Muscle layer of duodenum (tissue), 2 donors: ENCODE measurements at regions not wholly inside any gene's neighbourhood (a gene's known extent, or its start where the extent isn't known, plus 50 kb on each side); places are given as distances from the start of the nearest gene placed in this dataset.

Experiments
- H3K27ac ChIP-seq: one replicate; pipeline ENCODE4 v1.7.0; 2013; ENCODE audit warnings: mild to moderate bottlenecking, low read length
- H3K27me3 ChIP-seq: one replicate; pipeline ENCODE4 v1.7.0; 2013; ENCODE audit warnings: low read depth, mild to moderate bottlenecking, control low read depth, low read length
- H3K36me3 ChIP-seq, 2 donors: one replicate each; pipeline ENCODE4 v1.7.0; 2013; ENCODE audit warnings: low read length in 2 of 2, control low read depth in 1 of 2, mild to moderate bottlenecking in 1 of 2; ENCODE audit not compliant: insufficient read depth in 2 of 2, control insufficient read depth in 1 of 2
- H3K4me1 ChIP-seq, 2 donors: one replicate each; pipeline ENCODE4 v1.7.0; 2013; ENCODE audit warnings: low read length in 2 of 2, mild to moderate bottlenecking in 2 of 2, control low read depth in 1 of 2, moderate library complexity in 1 of 2; ENCODE audit not compliant: insufficient read depth in 2 of 2, control insufficient read depth in 1 of 2
- H3K4me3 ChIP-seq, 2 donors: one replicate each; pipeline ENCODE4 v1.7.0; 2013; ENCODE audit warnings: low read length in 2 of 2, low read depth in 1 of 2, mild to moderate bottlenecking in 1 of 2
- H3K9me3 ChIP-seq, 2 donors: one replicate each; pipeline ENCODE4 v1.7.0; 2013; ENCODE audit warnings: low read length in 2 of 2, control low read depth in 1 of 2, mild to moderate bottlenecking in 1 of 2; ENCODE audit not compliant: control insufficient read depth in 1 of 2
- donor health status: healthy.

DNA sequence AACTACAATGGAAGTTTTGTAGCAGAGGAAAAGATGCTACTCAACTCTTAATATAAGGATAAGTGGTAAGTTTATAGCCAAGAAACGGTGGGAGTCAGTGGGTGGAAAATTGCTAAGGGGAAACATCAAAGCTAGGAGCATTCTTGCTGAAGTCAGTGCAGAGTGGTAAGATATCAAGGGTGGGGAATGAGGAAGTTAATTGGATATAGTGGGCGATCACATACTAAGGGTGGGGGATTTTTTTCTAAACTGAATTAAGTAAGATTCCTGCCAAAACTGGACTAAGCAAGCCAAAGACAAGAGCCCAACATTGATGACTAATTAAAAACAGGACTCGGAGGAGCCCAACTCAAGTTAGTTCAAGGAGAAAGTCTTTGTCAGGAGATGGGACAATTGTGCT is 525.4 kb downstream of the CCDC85A start:
- H3K4me3 ChIP-seq: no peak overlapping the region
- H3K27ac ChIP-seq: no peak overlapping the region
- no peaks in the 10 kb centered on the region for H3K36me3 ChIP-seq
- H3K4me1 ChIP-seq: no peaks in the 10 kb centered on the region
- no peaks in the 10 kb centered on the region for H3K9me3 ChIP-seq
- no peaks in the 10 kb centered on the region for H3K27me3 ChIP-seq

DNA sequence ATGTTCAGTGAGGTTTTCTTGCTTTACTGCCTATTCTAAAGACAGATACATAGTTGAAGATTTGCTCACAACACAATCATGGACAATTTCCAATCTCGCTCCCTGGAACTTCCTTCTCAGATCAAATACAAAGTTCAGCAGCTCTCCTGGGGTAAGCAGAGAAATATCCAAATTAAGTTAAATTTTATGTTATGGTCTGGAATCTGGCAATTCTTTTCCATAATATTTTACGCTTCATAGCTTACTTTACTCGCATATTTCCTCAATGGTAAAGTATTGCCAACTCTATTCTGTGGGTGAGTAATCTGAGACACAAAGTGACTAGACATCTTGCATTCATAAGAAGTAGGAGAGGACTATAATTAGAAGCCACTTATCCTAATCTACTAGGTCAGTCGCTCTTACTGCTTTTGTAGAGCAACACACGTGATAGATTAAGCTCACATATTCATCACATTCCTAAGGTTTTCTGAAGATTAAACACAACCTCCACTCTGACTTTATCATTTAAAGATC is 529.4 kb downstream of the CCDC85A start:
- Histone ChIP-seq H3K4me3 (no peak overlapping the region), H3K27me3 (no peaks in the 10 kb centered on the region), H3K36me3 (no peaks in the 10 kb centered on the region), H3K4me1 (no peaks in the 10 kb centered on the region), H3K9me3 (no peaks in the 10 kb centered on the region), H3K27ac (no peak overlapping the region)

DNA sequence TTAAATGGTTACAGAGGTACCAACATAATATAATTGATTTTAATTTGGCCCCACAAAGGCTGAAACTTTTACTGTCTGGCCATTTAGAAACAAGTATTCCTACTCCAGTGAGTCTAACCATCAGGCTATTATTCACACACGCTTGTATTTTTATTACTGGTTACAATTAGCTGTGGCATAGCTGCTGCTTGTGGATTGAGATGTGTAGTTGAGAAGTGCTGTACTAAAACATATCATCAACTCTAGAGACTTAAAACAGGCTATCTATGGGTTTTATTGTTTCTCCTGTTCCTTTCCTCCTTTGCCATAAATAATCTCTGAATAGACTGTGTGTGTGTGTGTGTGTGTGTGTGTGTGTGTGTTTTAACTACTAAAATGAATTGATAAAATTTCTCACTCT is 530.2 kb downstream of the CCDC85A start:
- H3K27me3 ChIP-seq: no peaks in the 10 kb centered on the region
- H3K4me1 ChIP-seq: no peaks in the 10 kb centered on the region
- no peak overlapping the region for H3K4me3 ChIP-seq
- no peaks in the 10 kb centered on the region for H3K36me3 ChIP-seq
- no peaks in the 10 kb centered on the region for H3K9me3 ChIP-seq
- no peak overlapping the region for H3K27ac ChIP-seq

DNA sequence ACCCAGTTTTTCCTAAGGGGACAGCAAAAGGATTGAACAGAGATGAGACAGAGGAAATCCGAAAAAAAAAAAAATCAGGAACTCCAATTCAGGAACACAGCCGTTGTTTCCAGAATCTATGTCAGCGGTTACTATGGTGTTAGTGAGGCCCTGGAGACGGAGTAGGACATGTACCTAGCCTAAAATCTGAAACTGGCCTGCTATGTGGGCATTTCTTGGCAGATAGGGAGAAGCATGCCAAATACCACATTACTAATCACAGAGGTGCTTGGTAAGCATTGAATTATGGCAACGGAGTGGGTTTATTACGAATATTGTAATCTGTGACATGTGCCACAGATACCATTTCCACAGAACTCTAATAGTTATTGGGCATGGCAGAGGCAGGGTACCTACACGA is 530.6 kb downstream of the CCDC85A start:
- no peak overlapping the region for H3K4me3 ChIP-seq
- H3K9me3 ChIP-seq: no peaks in the 10 kb centered on the region
- H3K27me3 ChIP-seq: no peaks in the 10 kb centered on the region
- H3K4me1 ChIP-seq: no peaks in the 10 kb centered on the region
- H3K27ac ChIP-seq: no peak overlapping the region
- no peaks in the 10 kb centered on the region for H3K36me3 ChIP-seq

DNA sequence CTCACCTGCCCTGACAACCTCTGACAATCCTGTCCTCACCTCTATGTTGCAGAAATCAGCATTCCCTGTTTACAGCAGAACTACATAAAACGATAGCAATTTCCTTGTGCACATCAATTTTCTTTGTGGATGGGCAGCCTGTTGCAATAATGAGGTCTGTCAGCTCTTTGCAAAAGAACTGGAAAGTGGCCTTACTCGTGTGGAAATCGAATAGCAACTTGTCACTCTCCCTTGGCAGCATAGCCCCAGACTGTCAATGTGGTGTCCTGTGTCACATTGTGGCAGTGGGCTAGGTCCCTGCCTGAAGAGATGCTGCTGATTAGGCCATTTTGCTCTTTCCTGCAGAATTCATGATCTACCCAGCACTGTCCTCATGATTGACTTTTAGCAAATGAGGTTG is 531.9 kb downstream of the CCDC85A start:
- no peaks in the 10 kb centered on the region for H3K27me3 ChIP-seq
- no peaks in the 10 kb centered on the region for H3K9me3 ChIP-seq
- no peak overlapping the region for H3K27ac ChIP-seq
- no peak overlapping the region for H3K4me3 ChIP-seq
- H3K4me1 ChIP-seq: no peaks in the 10 kb centered on the region
- no peaks in the 10 kb centered on the region for H3K36me3 ChIP-seq

DNA sequence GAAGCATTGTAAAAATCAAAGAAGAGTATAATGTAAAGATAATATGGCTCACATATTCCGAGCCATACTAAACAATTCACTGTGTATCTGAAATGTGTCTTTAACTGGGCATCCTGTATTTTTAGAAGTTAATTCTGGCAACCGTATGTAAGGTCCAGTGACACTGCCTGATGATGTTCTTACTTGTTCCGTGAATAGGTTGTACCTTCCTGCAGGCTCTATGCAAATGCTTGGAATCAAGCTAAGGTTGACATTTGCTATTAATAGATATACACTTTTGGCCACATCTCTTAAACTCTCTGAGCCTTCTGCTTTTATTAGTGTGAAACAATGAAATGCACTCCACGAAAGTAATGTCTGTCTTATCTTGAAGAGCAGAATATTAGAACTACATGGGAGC is 534.6 kb downstream of the CCDC85A start:
- no peak overlapping the region for H3K27ac ChIP-seq
- no peak overlapping the region for H3K4me3 ChIP-seq
- H3K4me1 ChIP-seq: no peaks in the 10 kb centered on the region
- H3K9me3 ChIP-seq: no peaks in the 10 kb centered on the region
- no peaks in the 10 kb centered on the region for H3K36me3 ChIP-seq
- H3K27me3 ChIP-seq: no peaks in the 10 kb centered on the region

DNA sequence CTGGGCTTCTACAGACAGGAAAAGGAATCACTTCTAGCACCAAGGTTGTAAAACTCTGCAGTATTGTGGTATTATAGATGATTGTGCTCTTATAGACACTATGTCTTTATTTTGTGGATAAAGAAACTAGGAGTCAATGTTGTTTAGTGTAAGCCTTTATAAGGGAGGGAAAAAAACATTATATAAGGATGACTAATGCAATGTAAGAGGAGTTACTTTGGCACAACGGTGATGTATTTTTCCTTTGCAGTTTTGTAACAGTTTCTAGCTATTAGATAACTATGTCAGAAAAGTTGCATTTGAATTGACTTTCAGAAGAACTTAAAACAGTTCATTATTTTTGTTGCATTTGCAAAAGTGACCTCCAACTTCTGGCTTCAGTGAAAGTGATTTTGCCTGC is 545.4 kb downstream of the CCDC85A start:
- Histone ChIP-seq H3K9me3 (peaks cover 0 to 13% of the 10 kb centered on the region in 2 donors), H3K27me3 (no peaks in the 10 kb centered on the region), H3K4me3 (no peak overlapping the region), H3K27ac (no peak overlapping the region), H3K36me3 (no peaks in the 10 kb centered on the region), H3K4me1 (no peaks in the 10 kb centered on the region)

DNA sequence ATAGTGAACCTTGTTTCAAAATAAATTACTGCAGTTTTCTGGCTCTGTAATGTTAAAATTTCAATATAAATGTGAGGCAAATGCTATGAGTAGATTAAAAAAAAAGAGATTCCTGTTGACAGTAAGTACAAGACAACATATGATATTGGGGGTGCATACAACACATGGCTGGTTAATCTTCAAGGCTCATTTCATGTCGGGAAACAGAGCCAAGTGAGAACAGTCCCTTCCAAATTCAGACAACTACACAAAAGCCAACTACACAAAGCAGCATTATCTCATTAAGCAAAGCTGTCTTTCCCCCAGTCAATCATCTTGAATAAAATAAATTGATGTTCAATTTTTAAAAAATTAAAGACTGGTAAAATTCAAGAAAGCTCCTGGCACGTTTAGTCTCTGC is 549.2 kb downstream of the CCDC85A start:
- H3K27ac ChIP-seq: no peak overlapping the region
- H3K4me1 ChIP-seq: no peaks in the 10 kb centered on the region
- H3K9me3 ChIP-seq: peaks cover 0 to 5% of the 10 kb centered on the region in 2 donors
- no peaks in the 10 kb centered on the region for H3K36me3 ChIP-seq
- H3K4me3 ChIP-seq: no peak overlapping the region
- no peaks in the 10 kb centered on the region for H3K27me3 ChIP-seq

DNA sequence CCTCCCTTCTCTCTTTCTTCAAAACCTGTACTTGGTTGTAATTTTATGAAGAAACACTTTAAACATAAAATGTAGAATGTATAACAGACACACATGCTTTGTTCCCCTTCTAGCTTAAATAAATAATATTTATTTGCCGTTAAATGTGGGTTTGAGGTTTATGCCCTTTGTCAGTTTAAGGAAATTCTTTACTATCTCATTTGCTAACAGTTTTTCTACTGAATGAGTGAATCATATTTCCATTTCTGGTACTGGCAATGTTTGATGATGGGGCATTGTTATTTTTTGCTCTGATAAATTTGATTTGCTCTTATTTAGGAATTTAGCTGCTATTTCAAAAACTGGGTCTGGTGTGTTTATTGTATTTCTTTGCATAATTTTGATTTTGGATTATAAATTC is 555.6 kb downstream of the CCDC85A start:
- Histone ChIP-seq H3K36me3 (no peaks in the 10 kb centered on the region), H3K9me3 (peaks cover 0 to 5% of the 10 kb centered on the region in 2 donors), H3K4me3 (no peak overlapping the region), H3K27me3 (no peaks in the 10 kb centered on the region), H3K27ac (no peak overlapping the region), H3K4me1 (no peaks in the 10 kb centered on the region)

DNA sequence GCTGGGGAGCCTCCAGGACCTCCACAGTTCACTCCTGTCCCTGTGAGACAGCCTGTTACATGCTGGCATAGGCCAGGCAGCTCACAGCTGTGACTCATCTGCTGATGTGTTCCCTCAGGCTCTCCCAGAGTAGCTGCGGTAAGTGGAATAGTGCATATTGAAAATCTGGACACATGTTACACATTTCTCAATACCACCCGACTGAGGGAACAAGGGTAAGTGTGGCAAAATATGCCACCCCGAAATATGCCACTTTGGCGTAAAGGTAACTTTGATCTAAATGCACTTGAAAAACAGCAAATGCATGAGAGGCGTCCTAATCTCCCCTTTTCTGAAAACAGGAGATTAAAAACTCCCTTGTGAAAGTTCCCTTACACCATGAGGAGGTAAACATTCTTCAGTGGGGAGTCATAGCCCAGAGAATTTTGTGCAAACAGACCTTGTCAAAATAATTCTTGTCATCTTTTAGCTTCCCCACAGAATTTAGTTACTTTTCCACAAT is 557.9 kb downstream of the CCDC85A start:
- Histone ChIP-seq H3K27ac (no peak overlapping the region), H3K36me3 (no peaks in the 10 kb centered on the region), H3K4me3 (no peak overlapping the region), H3K4me1 (no peaks in the 10 kb centered on the region), H3K27me3 (no peaks in the 10 kb centered on the region), H3K9me3 (no peaks in the 10 kb centered on the region)

DNA sequence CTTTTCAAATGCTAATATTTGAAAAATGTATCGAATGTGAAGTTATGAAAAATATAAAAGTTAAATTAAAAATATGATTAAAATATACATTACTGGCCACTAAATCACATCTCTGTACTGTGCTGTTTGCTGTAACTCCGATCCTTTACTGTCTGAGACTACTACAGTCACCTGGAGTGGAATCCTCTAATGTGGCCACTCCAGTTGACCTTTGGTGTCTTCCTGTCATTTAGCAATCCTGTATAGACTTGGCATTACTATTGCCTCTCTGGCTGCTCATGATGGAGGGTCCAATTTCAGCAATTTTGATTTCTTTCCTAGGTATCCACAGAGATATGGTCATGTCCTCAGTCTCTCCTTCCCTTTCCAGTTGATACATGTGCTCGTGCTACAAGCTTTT is 560.0 kb downstream of the CCDC85A start:
- Histone ChIP-seq H3K4me3 (no peak overlapping the region), H3K4me1 (no peaks in the 10 kb centered on the region), H3K27me3 (no peaks in the 10 kb centered on the region), H3K9me3 (no peaks in the 10 kb centered on the region), H3K36me3 (no peaks in the 10 kb centered on the region), H3K27ac (no peak overlapping the region)

DNA sequence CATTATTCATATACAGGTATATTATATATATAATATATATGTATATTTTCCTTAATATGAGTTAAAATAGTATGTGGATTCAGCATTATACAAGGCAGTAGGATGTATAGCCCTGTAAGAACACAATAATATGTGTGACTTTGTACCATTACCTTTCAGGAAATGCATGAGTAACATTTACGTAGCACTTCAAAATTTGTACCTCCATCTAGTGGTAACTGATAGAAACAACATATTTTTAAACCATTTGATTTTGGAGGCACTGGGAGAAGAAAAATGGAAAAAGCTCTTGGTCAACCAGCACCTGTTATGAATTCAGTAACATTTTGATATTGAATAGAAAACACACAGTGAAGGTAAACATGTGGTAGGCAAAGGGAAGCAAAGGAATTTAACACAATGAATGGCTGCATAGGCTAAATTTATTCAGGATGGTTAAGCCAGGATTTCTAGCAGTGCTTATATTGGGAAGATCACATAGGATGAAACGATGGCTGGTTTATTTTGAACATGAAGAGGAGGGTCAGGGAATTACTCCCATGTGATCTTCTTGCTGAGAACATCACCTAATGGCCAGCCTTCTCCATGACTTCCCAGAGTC is 565.5 kb downstream of the CCDC85A start:
- Histone ChIP-seq H3K4me3 (no peak overlapping the region), H3K9me3 (no peaks in the 10 kb centered on the region), H3K4me1 (no peaks in the 10 kb centered on the region), H3K27ac (no peak overlapping the region), H3K27me3 (no peaks in the 10 kb centered on the region), H3K36me3 (no peaks in the 10 kb centered on the region)
